ENCODE measurements at regions not wholly inside any gene's neighbourhood (a gene's known extent, or its start where the extent isn't known, plus 50 kb on each side); places are given as distances from the start of the nearest gene placed in this dataset.
"Not testable (repeated sequence)": the region's sequence is repeated elsewhere in the genome, so short reads cannot be mapped to it uniquely, and the experiment has no call there.

GRCh38 chr13:48808683-48809082, 155.0 kb downstream of the CYSLTR2 start:
- no peak for DNase-seq

- no peak for DNase-seq
Measured at GRCh38 chr13:48810013-48810412, 156.3 kb downstream of the CYSLTR2 start.

GRCh38 chr13:48813518-48813917, 159.8 kb downstream of the CYSLTR2 start:
- no peak for DNase-seq

- no peak for DNase-seq
Measured at GRCh38 chr13:48816700-48817099, 159.0 kb upstream of the FNDC3A start.

GRCh38 chr13:48817166-48817802, 158.4 kb upstream of the FNDC3A start:
- DNase-seq: no peak

- DNase-seq: no peak
Measured at GRCh38 chr13:48818495-48819356, 157.0 kb upstream of the FNDC3A start.

GRCh38 chr13:48819376-48819775, 156.3 kb upstream of the FNDC3A start:
- DNase-seq: no peak

GRCh38 chr13:48819899-48820298, 155.8 kb upstream of the FNDC3A start:
- no peak for DNase-seq

GRCh38 chr13:48823526-48823925, 152.2 kb upstream of the FNDC3A start:
- DNase-seq: not testable (repeated sequence)

- DNase-seq: no peak
Measured at GRCh38 chr13:48826039-48826438, 149.7 kb upstream of the FNDC3A start.

GRCh38 chr13:48826922-48827454, 148.7 kb upstream of the FNDC3A start:
- DNase-seq: not testable (repeated sequence)

GRCh38 chr13:48827709-48828108, 148.0 kb upstream of the FNDC3A start:
- DNase-seq: peak; percentile 23

GRCh38 chr13:48828962-48829411, 146.7 kb upstream of the FNDC3A start:
- DNase-seq: peak; percentile 29

GRCh38 chr13:48829536-48829935, 146.2 kb upstream of the FNDC3A start:
- no peak for DNase-seq

GRCh38 chr13:48831248-48831647, 144.5 kb upstream of the FNDC3A start:
- no peak for DNase-seq

- DNase-seq: no peak
Measured at GRCh38 chr13:48833412-48833811, 142.3 kb upstream of the FNDC3A start.

GRCh38 chr13:48835326-48835725, 140.4 kb upstream of the FNDC3A start:
- not testable (repeated sequence) for DNase-seq

GRCh38 chr13:48838193-48838973, 137.3 kb upstream of the FNDC3A start:
- DNase-seq: no peak

- DNase-seq: no peak
Measured at GRCh38 chr13:48839171-48839570, 136.5 kb upstream of the FNDC3A start.

GRCh38 chr13:48840366-48840765, 135.3 kb upstream of the FNDC3A start:
- DNase-seq: no peak

GRCh38 chr13:48842316-48842715, 133.4 kb upstream of the FNDC3A start:
- DNase-seq: no peak

GRCh38 chr13:48843630-48844380, 131.9 kb upstream of the FNDC3A start:
- DNase-seq: no peak
